Activated CD4-positive, alpha-beta memory T cell treated with anti-CD3 and anti-CD28 coated beads, Interleukin-2, amount 10 ng/mL, durations not matched to agents 7 days and 5 days (primary cell): ENCODE measurements at regions not wholly inside any gene's neighbourhood (a gene's known extent, or its start where the extent isn't known, plus 50 kb on each side); places are given as distances from the start of the nearest gene placed in this dataset.
"Not testable (repeated sequence)": the region's sequence is repeated elsewhere in the genome, so short reads cannot be mapped to it uniquely, and the experiment has no call there.

Source experiments
- CTCF ChIA-PET: fragments of 350-600 bp; sonication (Branson Sonifier 250); formaldehyde crosslinking; loops from one replicate; lab custom pipeline; 2021; ENCODE audit warnings: antibody characterized with exemption, inconsistent platforms; lab: Charles Lee
- POLR2A ChIA-PET: fragments of 350-600 bp; sonication (Branson Sonifier 250); formaldehyde crosslinking; loops from one replicate; lab custom pipeline; 2021; ENCODE audit warnings: antibody characterized with exemption; lab: Charles Lee
- DNase-seq: peaks from one replicate; pipeline ENCODE4 v3.0.0-alpha.2; 2020
- H3K27ac Mint-ChIP-seq: one replicate; pipeline ENCODE4 v1.8.0; 2021; ENCODE audit warnings: mild to moderate bottlenecking, mixed read lengths
- H3K27me3 Mint-ChIP-seq: one replicate; pipeline ENCODE4 v1.8.0; 2021; ENCODE audit warnings: mixed read lengths
- H3K36me3 Mint-ChIP-seq: one replicate; pipeline ENCODE4 v1.8.0; 2021; ENCODE audit warnings: low read depth, mixed read lengths
- H3K4me1 Mint-ChIP-seq: one replicate; pipeline ENCODE4 v1.8.0; 2021; ENCODE audit warnings: mixed read lengths
- H3K4me3 Mint-ChIP-seq: one replicate; pipeline ENCODE4 v1.8.0; 2021; ENCODE audit warnings: mild to moderate bottlenecking, mixed read lengths
- H3K9me3 Mint-ChIP-seq: one replicate; pipeline ENCODE4 v1.8.0; 2021; ENCODE audit warnings: mixed read lengths

- Mint-ChIP-seq H3K9me3 (peaks cover 1% of the 10 kb centered on the region), H3K4me3 (no peak overlapping the region), H3K27me3 (no peaks in the 10 kb centered on the region), H3K27ac (no peak overlapping the region), H3K4me1 (no peaks in the 10 kb centered on the region), H3K36me3 (no peaks in the 10 kb centered on the region)
- POLR2A ChIA-PET, result no interaction called here
- DNase-seq, result no peak
- CTCF ChIA-PET, result no interaction called here
Measured at GRCh38 chr3:64783200-64783599, 95.4 kb upstream of the ADAMTS9 start.

DNA sequence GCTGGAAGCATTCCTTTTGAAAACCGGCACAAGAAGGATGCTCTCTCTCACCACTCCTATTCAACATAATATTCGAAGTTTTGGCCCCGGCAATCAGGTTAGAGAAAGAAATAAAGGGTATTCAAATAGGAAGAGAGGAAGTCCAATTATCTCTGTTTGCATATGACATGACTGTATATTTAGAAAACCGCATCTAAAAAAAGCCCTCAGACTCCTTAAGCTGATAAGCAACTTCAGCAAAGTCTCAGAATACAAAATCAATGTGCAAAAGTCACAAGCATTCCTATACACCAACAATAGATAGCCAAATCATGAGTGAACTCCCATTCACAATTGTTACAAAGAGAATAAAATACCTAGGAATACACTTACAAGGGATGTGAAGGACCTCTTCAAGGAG is 93.1 kb upstream of the ADAMTS9 start:
- H3K27me3 Mint-ChIP-seq, H3K9me3 Mint-ChIP-seq, H3K27ac Mint-ChIP-seq, H3K4me3 Mint-ChIP-seq, CTCF ChIA-PET, H3K4me1 Mint-ChIP-seq, POLR2A ChIA-PET, H3K36me3 Mint-ChIP-seq, DNase-seq: not testable (repeated sequence)

DNA sequence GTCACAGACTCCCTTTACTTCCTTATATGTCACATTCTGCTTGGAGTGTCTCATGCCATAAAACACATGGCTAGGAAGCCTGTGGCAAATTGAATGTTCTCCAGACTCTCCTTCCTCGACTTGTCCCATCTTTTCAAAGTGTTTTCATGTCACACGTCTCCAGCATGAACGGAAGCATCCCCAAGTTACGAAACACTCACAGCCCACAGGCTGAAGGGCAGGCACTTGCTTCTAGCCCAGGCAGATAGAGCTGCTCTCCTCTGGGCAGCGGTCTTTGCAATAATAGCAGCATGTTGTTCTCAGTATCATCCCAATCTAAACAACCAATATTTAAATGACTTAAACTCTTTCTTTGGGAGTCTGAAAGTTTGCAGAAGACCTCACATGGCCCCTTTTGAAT is 85.3 kb upstream of the ADAMTS9 start:
- peaks cover 5% of the 10 kb centered on the region for H3K9me3 Mint-ChIP-seq
- POLR2A ChIA-PET, result no interaction called here
- H3K36me3 Mint-ChIP-seq, result no peaks in the 10 kb centered on the region
- CTCF ChIA-PET, result no interaction called here
- H3K4me1 Mint-ChIP-seq, result no peaks in the 10 kb centered on the region
- no peak overlapping the region for H3K27ac Mint-ChIP-seq
- no peaks in the 10 kb centered on the region for H3K27me3 Mint-ChIP-seq
- no peak overlapping the region for H3K4me3 Mint-ChIP-seq
- DNase-seq, result no peak

DNA sequence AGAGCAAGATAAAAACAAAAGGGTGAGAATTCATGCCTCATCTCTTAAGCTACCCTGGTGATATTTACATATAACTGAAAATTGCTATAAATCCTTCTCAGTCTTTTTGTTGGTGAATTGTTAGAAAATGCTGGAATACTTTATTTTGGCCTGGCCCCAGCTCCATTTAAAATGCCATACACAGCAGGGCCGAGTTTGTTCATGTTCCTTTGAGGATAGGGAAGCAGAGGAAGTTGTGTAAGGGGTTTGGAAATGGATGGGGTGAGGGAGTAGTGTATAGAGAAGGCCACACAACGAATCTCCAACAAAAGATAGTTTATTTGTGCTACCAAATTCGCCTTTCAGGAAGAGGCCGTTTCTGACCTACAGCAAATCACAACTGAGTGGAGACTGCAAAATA is 78.6 kb upstream of the ADAMTS9 start:
- Mint-ChIP-seq H3K27ac (no peak overlapping the region), H3K9me3 (peaks cover 2% of the 10 kb centered on the region), H3K27me3 (no peaks in the 10 kb centered on the region), H3K36me3 (no peaks in the 10 kb centered on the region), H3K4me3 (no peak overlapping the region), H3K4me1 (no peaks in the 10 kb centered on the region)
- POLR2A ChIA-PET, result no interaction called here
- DNase-seq, result no peak
- CTCF ChIA-PET, result no interaction called here

- Mint-ChIP-seq H3K27ac (no peak overlapping the region), H3K9me3 (peaks cover 3% of the 10 kb centered on the region), H3K36me3 (no peaks in the 10 kb centered on the region), H3K4me1 (no peaks in the 10 kb centered on the region), H3K4me3 (no peak overlapping the region), H3K27me3 (no peaks in the 10 kb centered on the region)
- ChIA-PET CTCF (no interaction called here), POLR2A (no interaction called here)
- no peak for DNase-seq
Measured at GRCh38 chr3:64765947-64766346, 78.1 kb upstream of the ADAMTS9 start.

DNA sequence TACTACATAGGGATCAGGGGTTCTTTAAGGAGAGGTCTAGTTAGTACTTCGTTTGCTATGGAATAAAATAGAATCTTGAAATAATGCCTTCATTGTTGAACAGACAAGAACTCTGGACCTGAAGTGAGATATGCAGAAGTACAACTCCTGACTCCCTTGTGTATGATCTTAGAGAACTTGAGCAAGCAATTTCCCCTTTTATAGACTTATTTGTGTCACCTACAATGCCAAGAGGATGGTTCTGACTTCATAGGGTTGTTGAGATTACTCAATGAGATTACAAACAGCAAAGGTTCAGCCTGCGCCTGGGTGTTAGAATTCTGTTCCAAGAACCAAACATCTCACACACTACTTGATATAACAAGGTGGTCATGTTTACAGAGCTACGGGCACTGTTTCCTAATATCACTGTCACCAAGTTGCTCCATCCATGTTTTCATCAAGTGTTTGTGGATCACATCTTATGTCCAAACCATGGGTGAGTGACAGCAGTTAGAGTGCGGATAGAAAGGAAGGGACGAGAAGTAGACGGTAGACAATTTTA is 76.7 kb upstream of the ADAMTS9 start:
- ChIA-PET CTCF (no interaction called here), POLR2A (no interaction called here)
- Mint-ChIP-seq H3K9me3 (peaks cover 6% of the 10 kb centered on the region), H3K4me1 (no peaks in the 10 kb centered on the region), H3K36me3 (no peaks in the 10 kb centered on the region), H3K27me3 (no peaks in the 10 kb centered on the region), H3K4me3 (no peak overlapping the region), H3K27ac (no peak overlapping the region)
- DNase-seq, result no peak

GRCh38 chr3:64763980-64764379 is 76.2 kb upstream of the ADAMTS9 start:
- Mint-ChIP-seq H3K27me3 (no peaks in the 10 kb centered on the region), H3K9me3 (peaks cover 6% of the 10 kb centered on the region), H3K36me3 (no peaks in the 10 kb centered on the region), H3K4me1 (no peaks in the 10 kb centered on the region), H3K27ac (no peak overlapping the region), H3K4me3 (no peak overlapping the region)
- no peak for DNase-seq
- ChIA-PET CTCF (no interaction called here), POLR2A (no interaction called here)

DNA sequence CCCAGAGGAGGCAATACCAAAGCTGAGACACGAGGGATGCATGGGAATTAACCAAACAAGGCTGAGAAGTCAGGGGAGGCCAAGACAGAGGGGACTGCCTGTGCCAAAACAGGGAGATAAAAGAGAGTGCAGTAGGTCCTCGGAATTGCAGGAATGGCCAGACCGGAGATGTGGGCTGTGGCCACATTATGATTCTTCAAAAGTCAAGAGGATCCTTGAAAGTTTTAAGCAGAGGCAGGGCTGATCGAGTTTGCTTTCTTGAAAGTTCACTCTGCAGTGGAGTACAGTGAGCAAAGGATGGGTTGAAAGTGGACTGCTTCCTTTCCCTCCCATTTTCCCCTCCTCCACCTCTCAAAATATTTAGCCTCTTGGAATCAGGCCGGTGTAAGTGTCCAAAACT is 73.9 kb upstream of the ADAMTS9 start:
- H3K36me3 Mint-ChIP-seq, result no peaks in the 10 kb centered on the region
- H3K4me3 Mint-ChIP-seq, result no peak overlapping the region
- no peaks in the 10 kb centered on the region for H3K4me1 Mint-ChIP-seq
- no peaks in the 10 kb centered on the region for H3K27me3 Mint-ChIP-seq
- ChIA-PET CTCF (no interaction called here), POLR2A (no interaction called here)
- no peak for DNase-seq
- H3K27ac Mint-ChIP-seq, result no peak overlapping the region
- H3K9me3 Mint-ChIP-seq, result peaks cover 6% of the 10 kb centered on the region

DNA sequence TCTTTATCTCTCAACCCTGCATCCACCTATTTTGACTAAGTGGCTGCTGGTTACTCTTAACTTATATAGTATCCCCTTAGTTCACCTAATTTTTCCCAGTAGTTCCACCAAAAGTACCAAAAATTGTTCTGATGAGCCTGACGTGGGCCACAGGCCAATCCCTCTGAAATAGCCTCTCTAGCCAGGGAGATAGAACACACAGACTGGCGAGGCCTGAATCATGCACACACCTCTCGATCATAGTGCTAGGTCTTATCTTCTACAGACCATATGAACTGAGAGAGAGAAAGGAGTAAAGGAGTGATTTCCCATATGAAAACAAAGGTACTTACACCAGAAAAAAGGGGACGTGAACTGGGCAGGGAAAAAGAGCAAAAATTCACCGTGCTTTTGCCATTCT is 72.5 kb upstream of the ADAMTS9 start:
- Mint-ChIP-seq H3K36me3 (no peaks in the 10 kb centered on the region), H3K27ac (no peak overlapping the region), H3K4me3 (no peak overlapping the region), H3K9me3 (peaks cover 6% of the 10 kb centered on the region), H3K4me1 (no peaks in the 10 kb centered on the region), H3K27me3 (no peaks in the 10 kb centered on the region)
- POLR2A ChIA-PET, result no interaction called here
- no peak for DNase-seq
- CTCF ChIA-PET, result no interaction called here

DNA sequence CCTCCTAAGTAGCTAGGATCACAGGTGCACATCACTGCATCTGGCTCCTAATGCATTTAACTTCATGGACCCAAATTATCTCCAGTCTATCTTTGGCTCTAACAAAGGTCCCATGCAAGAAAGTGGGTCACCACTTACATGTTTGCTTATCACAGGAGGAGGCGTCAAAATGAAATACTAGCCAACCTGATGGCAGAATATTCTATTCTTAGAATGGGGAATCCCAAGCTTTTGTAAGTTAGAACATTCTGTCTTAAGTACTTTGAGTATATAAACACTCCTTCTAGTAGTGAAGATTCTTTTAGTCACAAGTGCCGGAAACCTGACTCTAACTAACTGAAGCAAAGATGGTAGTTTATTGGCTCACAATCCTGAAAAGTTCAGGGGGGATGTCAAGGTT is 72.0 kb upstream of the ADAMTS9 start:
- H3K27me3 Mint-ChIP-seq, result no peaks in the 10 kb centered on the region
- no peak for DNase-seq
- H3K9me3 Mint-ChIP-seq, result peaks cover 6% of the 10 kb centered on the region
- H3K36me3 Mint-ChIP-seq, result no peaks in the 10 kb centered on the region
- ChIA-PET CTCF (no interaction called here), POLR2A (no interaction called here)
- no peak overlapping the region for H3K4me3 Mint-ChIP-seq
- H3K27ac Mint-ChIP-seq, result no peak overlapping the region
- H3K4me1 Mint-ChIP-seq, result no peaks in the 10 kb centered on the region

DNA sequence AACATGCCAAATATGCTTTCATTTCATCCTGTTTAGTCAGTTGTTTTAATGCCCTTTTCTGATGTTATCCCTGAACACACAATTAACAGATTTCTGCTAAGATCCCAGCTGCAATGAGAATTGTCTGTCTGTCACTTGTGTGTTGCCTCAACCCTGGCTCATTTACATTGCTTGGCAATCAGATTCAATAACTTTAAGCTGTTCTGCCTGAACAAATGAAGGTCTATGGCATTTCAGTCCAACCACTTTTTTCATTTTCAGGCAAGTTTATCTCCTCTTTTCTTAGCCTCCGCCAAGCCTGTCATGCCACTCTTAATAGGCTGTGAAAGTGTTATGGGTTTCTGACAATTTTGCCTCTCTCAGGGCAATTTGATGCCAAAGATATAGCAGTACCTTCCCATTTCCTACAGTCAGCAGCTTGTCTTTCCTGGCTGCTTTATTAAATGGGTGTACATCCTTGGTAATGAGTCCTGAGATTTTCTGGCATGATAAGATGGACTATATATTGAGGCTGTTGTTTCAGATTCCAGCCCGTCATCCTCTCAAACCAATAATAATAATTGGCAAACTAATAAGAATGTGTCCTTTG is 68.7 kb upstream of the ADAMTS9 start:
- no peaks in the 10 kb centered on the region for H3K36me3 Mint-ChIP-seq
- H3K27me3 Mint-ChIP-seq, result no peaks in the 10 kb centered on the region
- H3K4me3 Mint-ChIP-seq, result no peak overlapping the region
- H3K9me3 Mint-ChIP-seq, result peaks cover 16% of the 10 kb centered on the region
- DNase-seq, result no peak
- H3K27ac Mint-ChIP-seq, result no peak overlapping the region
- ChIA-PET CTCF (no interaction called here), POLR2A (no interaction called here)
- no peaks in the 10 kb centered on the region for H3K4me1 Mint-ChIP-seq

DNA sequence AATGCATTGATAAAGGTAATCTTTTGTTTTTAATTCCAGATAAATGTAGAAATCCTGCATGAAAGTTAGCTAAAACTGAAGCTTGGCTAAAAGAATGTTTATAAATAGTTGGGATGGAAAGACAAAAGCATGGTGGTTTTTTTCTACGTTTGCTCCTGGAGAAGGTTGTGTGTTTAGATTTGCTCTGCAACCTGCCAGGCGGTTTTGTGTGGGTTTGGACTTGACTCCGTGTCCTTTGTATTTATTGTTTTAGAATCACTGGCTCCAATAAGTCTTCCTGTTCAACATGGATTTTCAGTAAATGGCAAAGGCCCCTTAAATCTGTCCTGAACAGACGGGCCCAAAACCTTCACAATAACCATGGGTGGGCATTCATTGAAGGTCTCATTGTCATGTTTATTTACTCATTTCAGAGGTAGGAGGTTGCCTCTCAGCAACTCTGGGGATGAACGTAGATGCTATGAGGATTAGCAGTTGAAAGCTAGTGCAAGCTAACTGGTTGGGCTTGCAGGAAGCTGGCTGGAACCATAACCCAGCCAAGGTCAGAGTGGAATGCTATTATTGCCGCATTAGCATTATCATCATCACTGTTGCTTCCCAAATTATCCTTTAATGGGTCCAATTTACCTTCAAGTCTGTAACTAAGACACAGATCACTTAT is 60.6 kb upstream of the ADAMTS9 start:
- ChIA-PET POLR2A (no interaction called here), CTCF (interaction anchor here (0.7 kb wide), 1 partner anchor 179 kb away, joined by 4 read pairs; no protein-coding TSS in a partner anchor)
- H3K4me3 Mint-ChIP-seq, result no peak overlapping the region
- no peaks in the 10 kb centered on the region for H3K36me3 Mint-ChIP-seq
- no peak for DNase-seq
- H3K4me1 Mint-ChIP-seq, result no peaks in the 10 kb centered on the region
- H3K9me3 Mint-ChIP-seq, result peaks cover 5% of the 10 kb centered on the region
- no peak overlapping the region for H3K27ac Mint-ChIP-seq
- no peaks in the 10 kb centered on the region for H3K27me3 Mint-ChIP-seq

- no peak for DNase-seq
- POLR2A ChIA-PET, result no interaction called here
- H3K9me3 Mint-ChIP-seq, result peaks cover 5% of the 10 kb centered on the region
- H3K27ac Mint-ChIP-seq, result no peak overlapping the region
- H3K4me1 Mint-ChIP-seq, result no peaks in the 10 kb centered on the region
- no peak overlapping the region for H3K4me3 Mint-ChIP-seq
- CTCF ChIA-PET, result no interaction called here
- H3K36me3 Mint-ChIP-seq, result no peaks in the 10 kb centered on the region
- H3K27me3 Mint-ChIP-seq, result no peaks in the 10 kb centered on the region
Measured at GRCh38 chr3:64747679-64748078, 59.9 kb upstream of the ADAMTS9 start.

DNA sequence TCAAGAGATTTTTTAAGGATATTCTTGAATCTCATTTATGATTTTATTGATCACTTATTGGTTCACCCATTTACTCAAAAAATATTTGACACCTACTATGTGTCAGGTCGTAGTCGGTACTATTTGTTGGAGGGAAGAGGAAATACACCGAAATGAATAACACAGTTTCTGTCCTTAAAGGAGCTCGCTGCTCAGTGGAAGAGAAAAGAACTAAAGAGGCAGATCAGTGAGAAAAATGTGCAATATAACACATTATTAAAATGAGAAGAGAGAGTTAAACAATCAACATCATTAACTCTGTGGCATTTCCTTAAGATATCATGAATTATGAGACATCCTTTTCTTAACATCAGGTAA is 56.1 kb upstream of the ADAMTS9 start:
- CTCF ChIA-PET, result no interaction called here
- H3K36me3 Mint-ChIP-seq, result no peaks in the 10 kb centered on the region
- no peak for DNase-seq
- H3K27me3 Mint-ChIP-seq, result no peaks in the 10 kb centered on the region
- POLR2A ChIA-PET, result no interaction called here
- H3K9me3 Mint-ChIP-seq, result peaks cover 2% of the 10 kb centered on the region
- no peak overlapping the region for H3K4me3 Mint-ChIP-seq
- no peak overlapping the region for H3K27ac Mint-ChIP-seq
- H3K4me1 Mint-ChIP-seq, result no peaks in the 10 kb centered on the region
